ENCODE measurements at regions not wholly inside any gene's neighbourhood (a gene's known extent, or its start where the extent isn't known, plus 50 kb on each side); places are given as distances from the start of the nearest gene placed in this dataset.
"Not testable (repeated sequence)": the region's sequence is repeated elsewhere in the genome, so short reads cannot be mapped to it uniquely, and the experiment has no call there.

- peak; percentile 41 to 56 for DNase-seq
- no peaks in the 10 kb centered on the region for H3K27me3 ChIP-seq
- peaks cover 10 to 63% (median 27%) of the 10 kb centered on the region in 9 donors for H3K4me1 ChIP-seq
- H3K4me3 ChIP-seq: peak overlapping the region in 1 of 10 donors; percentile 46
- H3K27ac ChIP-seq: peak overlapping the region; percentile 34 to 93 (median 74)
- no peaks in the 10 kb centered on the region for H3K9me3 ChIP-seq
- peaks cover 0 to 15% (median 0%) of the 10 kb centered on the region in 9 donors for H3K36me3 ChIP-seq
- peak; percentile 67 to 85 (median 77) for ATAC-seq
- TF ChIP-seq CTCF (IDR thresholded peaks at IDR 0.05): peak in 5 of 9 donors; percentile 15 to 38 (median 20)
- intact Hi-C loops (cut with DNase I): loop anchor here in 5 of 10 donors (1.0 to 10.0 kb wide), 4 partner anchors 31 to 70 kb away; partner anchors contain the start of gene ARRDC3 (in 2 of the 5)
- 25 to 43% methylated on average over 11 of the region's 11 CpGs for WGBS, 2 donors
These were observed 71.2 kb downstream of the ARRDC3 start for GRCh38 chr5:91311697-91312501.

DNA sequence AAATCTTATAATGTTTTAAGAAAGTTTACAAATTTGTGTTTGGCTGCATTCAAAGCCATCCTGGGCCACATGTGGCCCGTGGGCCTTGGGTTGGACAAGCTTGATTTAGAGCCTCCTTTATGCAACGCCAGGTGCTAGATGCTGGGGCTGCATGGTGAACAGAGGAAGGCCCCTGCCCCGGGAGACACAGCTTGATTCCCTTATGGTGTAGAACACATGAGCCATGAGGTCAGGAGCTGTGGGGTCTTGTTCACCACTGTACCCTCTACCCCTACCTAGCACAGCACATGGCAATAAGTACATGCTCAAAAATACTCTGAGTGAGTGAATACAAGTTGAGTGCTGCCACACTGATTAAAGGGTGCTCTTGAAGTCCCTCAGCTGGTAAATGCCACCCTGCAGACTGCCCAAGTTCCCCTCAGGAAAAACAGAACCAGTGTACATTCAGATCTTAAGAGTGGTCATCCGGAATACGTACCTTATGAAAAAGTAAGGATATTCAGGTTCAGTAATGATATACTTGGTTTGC, 71.9 kb downstream of the ARRDC3 start:
- no peak for TF ChIP-seq CTCF (IDR thresholded peaks at IDR 0.05)
- WGBS, 2 donors: 81 to 87% methylated on average over 5 of the region's 5 CpGs
- peak overlapping the region; percentile 34 to 93 (median 74) for H3K27ac ChIP-seq

DNA sequence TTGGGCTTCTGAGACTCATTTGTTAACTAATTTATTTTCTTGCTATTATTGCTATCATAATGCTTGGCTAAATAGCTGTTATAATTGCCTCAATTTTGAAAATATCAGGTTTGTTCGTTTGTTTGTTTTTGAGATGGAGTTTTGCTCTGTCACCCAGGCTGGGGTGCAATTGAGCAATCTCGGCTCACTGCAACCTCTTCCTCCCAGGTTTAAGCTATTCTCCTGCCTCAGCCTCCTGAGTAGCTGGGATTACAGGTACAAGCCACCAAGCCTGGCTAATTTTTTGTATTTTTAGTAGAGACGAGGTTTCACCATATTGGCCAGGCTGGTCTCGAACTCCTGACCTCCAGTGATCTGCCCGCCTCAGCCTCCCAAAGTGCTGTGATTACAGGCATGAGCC, 75.0 kb downstream of the ARRDC3 start:
- ATAC-seq; H3K4me3 ChIP-seq; DNase-seq; H3K9me3 ChIP-seq; intact Hi-C loops (cut with DNase I); H3K27me3 ChIP-seq: not testable (repeated sequence)
- Histone ChIP-seq H3K4me1 (peaks cover 10 to 43% (median 24%) of the 10 kb centered on the region in 9 donors), H3K27ac (peak overlapping the region in 1 of 10 donors; percentile 24), H3K36me3 (peaks cover 0 to 15% (median 0%) of the 10 kb centered on the region in 9 donors)
- WGBS, 2 donors: 94 to 95% methylated on average over 5 of the region's 5 CpGs

More for the DNA sequence above, 71.9 kb downstream of the ARRDC3 start:
- ATAC-seq (peak in 2 of 8 donors; percentile 1 to 3), DNase-seq (no peak)
- Histone ChIP-seq H3K9me3 (no peaks in the 10 kb centered on the region), H3K36me3 (peaks cover 0 to 15% (median 0%) of the 10 kb centered on the region in 9 donors), H3K4me3 (peak overlapping the region in 1 of 10 donors; percentile 28), H3K4me1 (peaks cover 10 to 65% (median 27%) of the 10 kb centered on the region in 9 donors), H3K27me3 (no peaks in the 10 kb centered on the region)
- intact Hi-C loops (cut with DNase I): loop anchor here in 4 of 10 donors (5.0 to 10.0 kb wide), 2 partner anchors 64 to 71 kb away; partner anchors contain the start of gene ARRDC3 (in 2 of the 4)

DNA sequence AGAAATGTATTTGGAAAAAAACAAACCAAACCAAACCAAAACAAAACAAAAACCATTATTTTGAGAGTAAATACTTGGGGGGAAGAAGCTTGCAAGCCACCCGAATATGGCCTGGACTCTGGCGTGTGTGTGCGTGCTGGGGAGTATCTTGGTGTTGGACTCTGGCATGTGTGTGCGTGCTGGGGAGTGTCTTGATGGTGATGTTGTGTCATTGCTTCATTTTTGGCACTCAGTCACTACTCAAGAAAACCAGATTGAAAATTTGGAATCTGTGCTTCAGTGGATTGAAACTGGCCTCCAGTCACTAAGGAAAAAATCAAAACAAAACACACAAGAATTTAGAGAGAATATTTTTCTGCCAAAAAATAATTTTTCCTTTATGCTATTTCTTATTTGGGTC, 76.1 kb downstream of the ARRDC3 start:
- Histone ChIP-seq H3K4me1 (peaks cover 4 to 37% (median 14%) of the 10 kb centered on the region in 9 donors), H3K27ac (peak overlapping the region in 7 of 10 donors; percentile 7 to 54 (median 36)), H3K36me3 (peaks cover 0 to 15% (median 0%) of the 10 kb centered on the region in 9 donors), H3K27me3 (no peaks in the 10 kb centered on the region), H3K9me3 (no peaks in the 10 kb centered on the region), H3K4me3 (no peak overlapping the region)
- TF ChIP-seq CTCF (IDR thresholded peaks at IDR 0.05): no peak
- ATAC-seq (peak in 6 of 8 donors; percentile 36 to 82 (median 71)), DNase-seq (peak; percentile 36 to 55)
- intact Hi-C loops (cut with DNase I): no loop called here
- WGBS, 2 donors: 75 to 85% methylated on average over 4 of the region's 4 CpGs

Data from heart right ventricle (tissue), 16 donors.